HFFc6 (cell line): ENCODE measurements at regions not wholly inside any gene's neighbourhood (a gene's known extent, or its start where the extent isn't known, plus 50 kb on each side); places are given as distances from the start of the nearest gene placed in this dataset.

ENCODE experiments used
- DNase-seq: peaks from one replicate; pipeline ENCODE4 v3.0.0-alpha.2; 2018
- H3K27ac Mint-ChIP-seq: 2 replicates; pipeline ENCODE4 v1.8.0; 2020; ENCODE audit warnings: mild to moderate bottlenecking, mixed read lengths
- H3K27me3 Mint-ChIP-seq: 2 replicates; pipeline ENCODE4 v1.8.0; 2021; ENCODE audit warnings: mild to moderate bottlenecking, moderate library complexity, mixed read lengths; ENCODE audit not compliant: insufficient read depth
- H3K36me3 Mint-ChIP-seq: 2 replicates; pipeline ENCODE4 v1.8.0; 2021; ENCODE audit warnings: low read depth, mixed read lengths
- H3K4me1 Mint-ChIP-seq: 2 replicates; pipeline ENCODE4 v1.8.0; 2020; ENCODE audit warnings: low read depth, mixed read lengths
- H3K4me3 Mint-ChIP-seq: 2 replicates; pipeline ENCODE4 v1.8.0; 2020; ENCODE audit warnings: mild to moderate bottlenecking, moderate library complexity, mixed read lengths
- H3K9me3 Mint-ChIP-seq: 2 replicates; pipeline ENCODE4 v1.8.0; 2020; ENCODE audit warnings: mild to moderate bottlenecking, mixed read lengths
- TF ChIP-seq, protein P1 (sequence below): fragments of 200-600 bp; sonication (generic); IDR thresholded peaks from 2 replicates; pipeline ENCODE4 v1.5.0; 2021; ENCODE audit warnings: antibody characterized with exemption, mild to moderate bottlenecking

DNA sequence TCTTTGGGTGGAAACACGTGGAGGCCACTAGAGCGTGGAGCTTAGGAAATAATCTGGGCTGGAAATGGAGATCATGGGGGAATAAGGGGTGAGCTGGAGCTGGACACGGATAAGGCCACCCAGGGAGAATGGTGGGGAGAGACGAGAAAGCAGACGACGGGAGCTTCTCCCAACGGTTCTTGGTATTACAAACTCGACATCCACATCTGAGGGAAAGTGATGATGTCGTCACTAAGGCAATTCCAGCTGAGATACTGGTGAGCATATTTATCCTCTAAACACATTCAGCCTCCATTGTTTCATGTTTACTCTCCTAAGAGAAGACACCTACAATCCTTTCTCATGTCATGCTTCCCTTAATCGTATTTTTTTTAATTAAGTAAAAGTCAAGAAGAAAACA lies 50.2 kb upstream of the SNX9 start:
- no peak overlapping the region for H3K27ac Mint-ChIP-seq
- DNase-seq, result no peak
- peaks cover 52% of the 10 kb centered on the region for H3K4me1 Mint-ChIP-seq
- peaks cover 9% of the 10 kb centered on the region for H3K27me3 Mint-ChIP-seq
- H3K36me3 Mint-ChIP-seq, result no peaks in the 10 kb centered on the region; the same call in 1 of the 2 replicates
- TF ChIP-seq, protein P1, sequence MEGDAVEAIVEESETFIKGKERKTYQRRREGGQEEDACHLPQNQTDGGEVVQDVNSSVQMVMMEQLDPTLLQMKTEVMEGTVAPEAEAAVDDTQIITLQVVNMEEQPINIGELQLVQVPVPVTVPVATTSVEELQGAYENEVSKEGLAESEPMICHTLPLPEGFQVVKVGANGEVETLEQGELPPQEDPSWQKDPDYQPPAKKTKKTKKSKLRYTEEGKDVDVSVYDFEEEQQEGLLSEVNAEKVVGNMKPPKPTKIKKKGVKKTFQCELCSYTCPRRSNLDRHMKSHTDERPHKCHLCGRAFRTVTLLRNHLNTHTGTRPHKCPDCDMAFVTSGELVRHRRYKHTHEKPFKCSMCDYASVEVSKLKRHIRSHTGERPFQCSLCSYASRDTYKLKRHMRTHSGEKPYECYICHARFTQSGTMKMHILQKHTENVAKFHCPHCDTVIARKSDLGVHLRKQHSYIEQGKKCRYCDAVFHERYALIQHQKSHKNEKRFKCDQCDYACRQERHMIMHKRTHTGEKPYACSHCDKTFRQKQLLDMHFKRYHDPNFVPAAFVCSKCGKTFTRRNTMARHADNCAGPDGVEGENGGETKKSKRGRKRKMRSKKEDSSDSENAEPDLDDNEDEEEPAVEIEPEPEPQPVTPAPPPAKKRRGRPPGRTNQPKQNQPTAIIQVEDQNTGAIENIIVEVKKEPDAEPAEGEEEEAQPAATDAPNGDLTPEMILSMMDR, result no peak
- no peak overlapping the region for H3K4me3 Mint-ChIP-seq
- peaks cover 7% of the 10 kb centered on the region for H3K9me3 Mint-ChIP-seq
